GM19395 (cell line): ENCODE measurements at regions not wholly inside any gene's neighbourhood (a gene's known extent, or its start where the extent isn't known, plus 50 kb on each side); places are given as distances from the start of the nearest gene placed in this dataset.

Source experiments
- ATAC-seq: cut with Tn5 transposase; IDR thresholded peaks from one replicate; pipeline ENCODE4 v1.9.1; 2021; ENCODE audit warnings: mild to moderate bottlenecking, moderate library complexity; ENCODE audit not compliant: unreplicated experiment

DNA sequence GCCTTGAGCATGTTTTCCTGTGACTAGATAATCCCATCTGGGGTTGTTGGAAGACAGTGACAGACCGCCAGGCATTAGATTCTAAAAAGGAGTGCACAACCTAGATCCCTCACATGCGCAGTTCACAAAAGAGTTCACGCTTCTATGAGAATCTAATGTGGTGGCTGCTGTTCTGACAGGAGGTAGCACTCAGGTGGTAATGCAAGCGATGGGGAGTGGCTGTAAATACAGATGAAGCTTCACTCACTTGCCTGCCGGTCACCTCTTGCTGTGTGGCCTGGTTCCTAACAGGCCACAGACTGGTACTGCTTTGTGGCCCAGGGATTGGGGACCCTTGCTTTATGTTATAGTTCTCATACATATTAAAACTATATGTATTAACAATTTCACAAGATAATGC lies 81.9 kb upstream of the TMLHE start:
- no peak for ATAC-seq

DNA sequence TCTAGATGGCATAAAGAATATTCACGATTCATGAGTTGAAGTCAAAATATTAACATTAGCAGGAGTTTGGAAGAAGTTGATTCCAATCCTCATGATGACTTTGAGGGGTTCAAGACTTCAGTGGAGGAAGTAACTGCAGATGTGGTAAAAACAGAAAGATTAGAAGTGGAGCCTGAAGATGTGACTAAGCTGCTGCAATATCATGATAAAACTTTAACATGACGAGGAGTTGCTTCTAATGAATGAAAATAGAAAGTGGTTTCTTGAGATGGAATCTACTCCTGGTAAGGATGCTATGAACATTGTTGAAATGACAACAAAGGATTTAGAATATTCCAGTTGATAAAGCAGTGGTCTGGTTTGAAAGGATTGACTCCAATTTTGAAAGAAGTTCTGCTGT lies 70.1 kb upstream of the TMLHE start:
- no peak for ATAC-seq

DNA sequence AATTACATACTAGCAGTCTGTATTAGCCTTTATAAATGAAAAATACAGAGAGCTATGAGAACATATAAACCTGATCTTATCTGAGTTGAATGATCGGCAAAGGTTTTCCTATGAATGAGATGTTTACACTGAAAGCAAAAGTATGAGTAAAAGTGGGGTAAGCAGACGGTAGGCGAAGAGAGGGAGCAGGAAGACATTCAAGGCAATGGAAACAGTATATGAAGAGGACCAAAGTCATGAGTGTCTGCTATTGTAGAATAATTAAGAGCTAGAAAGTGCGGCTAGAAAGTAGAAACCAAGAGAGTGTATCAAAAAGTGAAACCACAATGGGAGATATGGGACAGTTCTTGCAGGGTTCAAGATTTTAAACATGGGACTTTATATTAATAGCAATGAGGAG lies 67.0 kb upstream of the TMLHE start:
- no peak for ATAC-seq

DNA sequence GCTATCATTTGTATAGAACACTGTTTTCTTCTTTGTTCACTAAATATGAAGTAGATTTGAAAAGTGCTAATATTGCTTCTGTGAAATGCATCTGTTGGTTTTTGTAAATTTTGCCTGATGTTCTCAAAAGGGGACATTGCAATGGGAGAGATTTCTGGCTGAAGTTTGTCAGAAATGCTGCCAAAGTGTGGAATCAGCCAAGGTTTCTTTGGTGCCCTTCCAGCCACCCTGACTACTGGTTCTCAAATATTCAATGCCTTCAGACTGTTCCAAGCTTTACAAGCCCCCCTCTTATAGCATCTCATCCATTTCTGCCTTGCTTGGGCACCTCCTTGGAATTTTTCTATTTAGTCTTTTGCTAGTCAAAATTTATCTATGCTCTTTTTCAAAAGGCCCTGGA lies 60.6 kb upstream of the TMLHE start:
- ATAC-seq, result no peak

DNA sequence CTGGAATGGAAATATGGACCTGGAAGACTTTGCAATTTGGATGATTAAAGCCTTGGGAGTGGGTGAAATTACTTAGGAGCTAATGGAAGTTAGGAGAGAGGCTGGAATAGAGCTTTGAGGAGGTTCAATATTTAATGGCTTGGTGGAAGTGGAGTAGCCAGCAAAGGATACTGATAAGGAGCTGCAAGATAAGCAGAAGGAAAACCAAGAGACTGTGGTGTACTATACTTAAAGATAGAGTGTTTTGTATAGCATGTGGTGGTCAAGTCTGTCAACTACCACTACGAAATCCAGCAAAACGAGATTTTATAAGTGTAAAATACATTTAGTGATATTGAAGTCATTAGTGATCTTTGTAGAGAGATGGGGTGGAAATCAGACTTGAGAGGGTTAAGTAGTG lies 54.0 kb upstream of the TMLHE start:
- no peak for ATAC-seq
